Ishikawa (cell line): ENCODE measurements at regions not wholly inside any gene's neighbourhood (a gene's known extent, or its start where the extent isn't known, plus 50 kb on each side); places are given as distances from the start of the nearest gene placed in this dataset.

Source experiments
- CEBPB ChIP-seq: IDR thresholded peaks from 2 replicates; pipeline ENCODE4 v1.6.1; 2012
- CREB1 ChIP-seq: IDR thresholded peaks from 2 replicates; pipeline ENCODE4 v1.6.1; 2012; ENCODE audit warnings: low read depth
- EGR1 ChIP-seq: IDR thresholded peaks from 2 replicates; pipeline ENCODE4 v1.6.1; 2012
- EP300 ChIP-seq: IDR thresholded peaks from 2 replicates; pipeline ENCODE4 v1.6.1; 2012; ENCODE audit warnings: borderline replicate concordance
- FOXM1 ChIP-seq: IDR thresholded peaks from 2 replicates; pipeline ENCODE4 v1.6.1; 2012; ENCODE audit warnings: low read depth, borderline replicate concordance
- NFIC ChIP-seq: IDR thresholded peaks from 2 replicates; pipeline ENCODE4 v1.6.1; 2012
- RAD21 ChIP-seq: IDR thresholded peaks from 2 replicates; pipeline ENCODE4 v1.6.1; 2012; ENCODE audit warnings: low read depth
- TAF1 ChIP-seq: IDR thresholded peaks from 2 replicates; pipeline ENCODE4 v1.6.1; 2012; ENCODE audit warnings: low read depth, mild to moderate bottlenecking
- TCF12 ChIP-seq: IDR thresholded peaks from 2 replicates; pipeline ENCODE4 v1.6.1; 2012; ENCODE audit warnings: low read depth
- TEAD4 ChIP-seq: IDR thresholded peaks from 2 replicates; pipeline ENCODE4 v1.6.1; 2012
- YY1 ChIP-seq: IDR thresholded peaks from 2 replicates; pipeline ENCODE4 v1.6.1; 2012; ENCODE audit warnings: low read depth
- ZBTB7A ChIP-seq: IDR thresholded peaks from 2 replicates; pipeline ENCODE4 v1.6.1; 2012; ENCODE audit warnings: low read depth
- TF ChIP-seq, protein P1 (sequence below): IDR thresholded peaks from 2 replicates; pipeline ENCODE4 v1.6.1; 2012
- TF ChIP-seq, protein P2 (sequence below): IDR thresholded peaks from 2 replicates; pipeline ENCODE4 v1.6.1; 2012; ENCODE audit warnings: low read depth, mild to moderate bottlenecking
- TF ChIP-seq, protein P3 (sequence below): IDR thresholded peaks from 2 replicates; pipeline ENCODE4 v1.6.1; 2012

- TF ChIP-seq, protein P1, sequence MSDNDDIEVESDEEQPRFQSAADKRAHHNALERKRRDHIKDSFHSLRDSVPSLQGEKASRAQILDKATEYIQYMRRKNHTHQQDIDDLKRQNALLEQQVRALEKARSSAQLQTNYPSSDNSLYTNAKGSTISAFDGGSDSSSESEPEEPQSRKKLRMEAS, result no peak
- no peak for TF ChIP-seq RAD21
Observed at GRCh38 chr1:54479841-54480524, 68.0 kb upstream of the ACOT11 start.

DNA sequence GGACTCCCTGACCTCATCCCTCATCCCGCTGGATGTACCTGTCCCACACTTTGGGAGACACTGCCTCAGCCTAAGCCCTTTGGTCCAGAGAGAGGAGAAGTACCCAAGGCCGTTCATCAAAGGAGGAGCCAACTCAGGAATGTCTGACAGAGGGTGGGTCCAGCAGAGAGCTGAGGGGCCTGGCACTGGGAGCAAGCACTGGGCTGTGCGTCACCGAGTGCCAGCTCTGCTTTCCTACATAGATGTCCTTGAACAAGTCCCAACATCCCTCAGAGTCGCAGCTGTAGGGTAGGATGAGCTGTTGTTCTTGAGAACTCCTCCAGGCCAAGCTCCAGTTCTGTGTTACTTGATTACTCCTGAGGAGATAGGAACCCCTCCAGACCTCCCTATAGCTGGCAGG is 68.8 kb upstream of the ACOT11 start:
- TF ChIP-seq CEBPB (no peak), EGR1 (no peak), TCF12 (no peak), TAF1 (no peak), TEAD4 (no peak), RAD21 (no peak), CREB1 (no peak), YY1 (no peak), NFIC (no peak)
- TF ChIP-seq, protein P2, sequence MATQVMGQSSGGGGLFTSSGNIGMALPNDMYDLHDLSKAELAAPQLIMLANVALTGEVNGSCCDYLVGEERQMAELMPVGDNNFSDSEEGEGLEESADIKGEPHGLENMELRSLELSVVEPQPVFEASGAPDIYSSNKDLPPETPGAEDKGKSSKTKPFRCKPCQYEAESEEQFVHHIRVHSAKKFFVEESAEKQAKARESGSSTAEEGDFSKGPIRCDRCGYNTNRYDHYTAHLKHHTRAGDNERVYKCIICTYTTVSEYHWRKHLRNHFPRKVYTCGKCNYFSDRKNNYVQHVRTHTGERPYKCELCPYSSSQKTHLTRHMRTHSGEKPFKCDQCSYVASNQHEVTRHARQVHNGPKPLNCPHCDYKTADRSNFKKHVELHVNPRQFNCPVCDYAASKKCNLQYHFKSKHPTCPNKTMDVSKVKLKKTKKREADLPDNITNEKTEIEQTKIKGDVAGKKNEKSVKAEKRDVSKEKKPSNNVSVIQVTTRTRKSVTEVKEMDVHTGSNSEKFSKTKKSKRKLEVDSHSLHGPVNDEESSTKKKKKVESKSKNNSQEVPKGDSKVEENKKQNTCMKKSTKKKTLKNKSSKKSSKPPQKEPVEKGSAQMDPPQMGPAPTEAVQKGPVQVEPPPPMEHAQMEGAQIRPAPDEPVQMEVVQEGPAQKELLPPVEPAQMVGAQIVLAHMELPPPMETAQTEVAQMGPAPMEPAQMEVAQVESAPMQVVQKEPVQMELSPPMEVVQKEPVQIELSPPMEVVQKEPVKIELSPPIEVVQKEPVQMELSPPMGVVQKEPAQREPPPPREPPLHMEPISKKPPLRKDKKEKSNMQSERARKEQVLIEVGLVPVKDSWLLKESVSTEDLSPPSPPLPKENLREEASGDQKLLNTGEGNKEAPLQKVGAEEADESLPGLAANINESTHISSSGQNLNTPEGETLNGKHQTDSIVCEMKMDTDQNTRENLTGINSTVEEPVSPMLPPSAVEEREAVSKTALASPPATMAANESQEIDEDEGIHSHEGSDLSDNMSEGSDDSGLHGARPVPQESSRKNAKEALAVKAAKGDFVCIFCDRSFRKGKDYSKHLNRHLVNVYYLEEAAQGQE, result no peak
- TF ChIP-seq, protein P3, sequence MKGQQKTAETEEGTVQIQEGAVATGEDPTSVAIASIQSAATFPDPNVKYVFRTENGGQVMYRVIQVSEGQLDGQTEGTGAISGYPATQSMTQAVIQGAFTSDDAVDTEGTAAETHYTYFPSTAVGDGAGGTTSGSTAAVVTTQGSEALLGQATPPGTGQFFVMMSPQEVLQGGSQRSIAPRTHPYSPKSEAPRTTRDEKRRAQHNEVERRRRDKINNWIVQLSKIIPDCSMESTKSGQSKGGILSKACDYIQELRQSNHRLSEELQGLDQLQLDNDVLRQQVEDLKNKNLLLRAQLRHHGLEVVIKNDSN, result no peak
- TF ChIP-seq, protein P1, result no peak

- no peak for TF ChIP-seq TEAD4
- no peak for TF ChIP-seq EGR1
- TF ChIP-seq, protein P3, result no peak
- no peak for TF ChIP-seq EP300
- TF ChIP-seq TCF12, result no peak
- no peak for TF ChIP-seq RAD21
- TF ChIP-seq, protein P2, result no peak
- TF ChIP-seq FOXM1, result no peak
- no peak for TF ChIP-seq ZBTB7A
- no peak for TF ChIP-seq CEBPB
- no peak for TF ChIP-seq TAF1
- TF ChIP-seq NFIC, result no peak
Observed at GRCh38 chr1:54477153-54477561, 70.9 kb upstream of the ACOT11 start.

- TF ChIP-seq TCF12 (no peak), EGR1 (no peak), YY1 (no peak), EP300 (no peak), CEBPB (no peak), CREB1 (no peak), TEAD4 (no peak), RAD21 (no peak), NFIC (no peak), FOXM1 (no peak), ZBTB7A (no peak), TAF1 (no peak)
- TF ChIP-seq, protein P2, result no peak
- TF ChIP-seq, protein P1, result no peak
- TF ChIP-seq, protein P3, result no peak
Observed at GRCh38 chr1:54476530-54477109, 70.4 kb upstream of the SSBP3 start.
